Muscle layer of colon (tissue), 2 donors: ENCODE measurements at regions not wholly inside any gene's neighbourhood (a gene's known extent, or its start where the extent isn't known, plus 50 kb on each side); places are given as distances from the start of the nearest gene placed in this dataset.

Experiments used
- H3K27ac ChIP-seq: one replicate; pipeline ENCODE4 v1.7.0; 2013; ENCODE audit warnings: low read depth, mild to moderate bottlenecking, low read length, moderate library complexity
- H3K27me3 ChIP-seq, 2 donors: one replicate each; pipeline ENCODE4 v1.7.0; 2013; ENCODE audit warnings: low read length in 2 of 2, mild to moderate bottlenecking in 2 of 2; ENCODE audit not compliant: insufficient read depth in 2 of 2, control insufficient read depth in 1 of 2
- H3K36me3 ChIP-seq: one replicate; pipeline ENCODE4 v1.7.0; 2013; ENCODE audit warnings: mild to moderate bottlenecking, low read length; ENCODE audit not compliant: insufficient read depth
- H3K4me1 ChIP-seq: one replicate; pipeline ENCODE4 v1.7.0; 2013; ENCODE audit warnings: mild to moderate bottlenecking, low read length; ENCODE audit not compliant: insufficient read depth
- H3K4me3 ChIP-seq, 2 donors: one replicate each; pipeline ENCODE4 v1.7.0; 2013; ENCODE audit warnings: low read length in 2 of 2, low read depth in 1 of 2, mild to moderate bottlenecking in 1 of 2, moderate library complexity in 1 of 2
- H3K9ac ChIP-seq: one replicate; pipeline ENCODE4 v1.7.0; 2013; ENCODE audit warnings: low read length
- H3K9me3 ChIP-seq: one replicate; pipeline ENCODE4 v1.7.0; 2013; ENCODE audit warnings: mild to moderate bottlenecking, low read length
- donor health status: abdominal sarcoma.
- donor health status: Adenocarcinoma of cecum.

- Histone ChIP-seq H3K27ac (no peak overlapping the region), H3K36me3 (no peaks in the 10 kb centered on the region), H3K9me3 (no peaks in the 10 kb centered on the region), H3K4me3 (no peak overlapping the region), H3K9ac (no peak overlapping the region), H3K4me1 (no peaks in the 10 kb centered on the region), H3K27me3 (no peaks in the 10 kb centered on the region)
These were observed 112.6 kb downstream of the TMA16 start for GRCh38 chr4:163606896-163607691.

GRCh38 chr4:163609019-163609418 is 114.5 kb downstream of the TMA16 start:
- H3K4me1 ChIP-seq = no peaks in the 10 kb centered on the region
- H3K4me3 ChIP-seq = no peak overlapping the region
- H3K9ac ChIP-seq = no peak overlapping the region
- H3K27me3 ChIP-seq = no peaks in the 10 kb centered on the region
- H3K36me3 ChIP-seq = no peaks in the 10 kb centered on the region
- H3K9me3 ChIP-seq = no peaks in the 10 kb centered on the region
- no peak overlapping the region for H3K27ac ChIP-seq

- H3K4me3 ChIP-seq = no peak overlapping the region
- H3K27ac ChIP-seq = no peak overlapping the region
- H3K9ac ChIP-seq = no peak overlapping the region
These were observed 116.2 kb downstream of the TMA16 start for GRCh38 chr4:163610648-163611047.

GRCh38 chr4:163611182-163611581 is 116.7 kb downstream of the TMA16 start:
- Histone ChIP-seq H3K9me3 (no peaks in the 10 kb centered on the region), H3K27me3 (no peaks in the 10 kb centered on the region), H3K27ac (no peak overlapping the region)

More at GRCh38 chr4:163610648-163611047, 116.2 kb downstream of the TMA16 start:
- Histone ChIP-seq H3K27me3 (no peaks in the 10 kb centered on the region), H3K4me1 (no peaks in the 10 kb centered on the region), H3K9me3 (no peaks in the 10 kb centered on the region), H3K36me3 (no peaks in the 10 kb centered on the region)

GRCh38 chr4:163611784-163612445 is 117.4 kb downstream of the TMA16 start:
- Histone ChIP-seq H3K4me3 (no peak overlapping the region), H3K27me3 (no peaks in the 10 kb centered on the region), H3K9ac (no peak overlapping the region), H3K36me3 (no peaks in the 10 kb centered on the region), H3K27ac (no peak overlapping the region), H3K9me3 (no peaks in the 10 kb centered on the region), H3K4me1 (no peaks in the 10 kb centered on the region)

More at GRCh38 chr4:163611182-163611581, 116.7 kb downstream of the TMA16 start:
- Histone ChIP-seq H3K4me1 (no peaks in the 10 kb centered on the region), H3K4me3 (no peak overlapping the region), H3K36me3 (no peaks in the 10 kb centered on the region), H3K9ac (no peak overlapping the region)

GRCh38 chr4:163612762-163613161 is 118.3 kb downstream of the TMA16 start:
- Histone ChIP-seq H3K27me3 (no peaks in the 10 kb centered on the region), H3K4me1 (no peaks in the 10 kb centered on the region), H3K9me3 (no peaks in the 10 kb centered on the region), H3K4me3 (no peak overlapping the region), H3K9ac (no peak overlapping the region), H3K27ac (no peak overlapping the region), H3K36me3 (no peaks in the 10 kb centered on the region)

- no peaks in the 10 kb centered on the region for H3K36me3 ChIP-seq
- no peak overlapping the region for H3K27ac ChIP-seq
- no peak overlapping the region for H3K4me3 ChIP-seq
- H3K4me1 ChIP-seq = no peaks in the 10 kb centered on the region
- no peaks in the 10 kb centered on the region for H3K9me3 ChIP-seq
- H3K9ac ChIP-seq = no peak overlapping the region
- no peaks in the 10 kb centered on the region for H3K27me3 ChIP-seq
These were observed 118.9 kb downstream of the TMA16 start for GRCh38 chr4:163613383-163613782.

- Histone ChIP-seq H3K27ac (no peak overlapping the region), H3K27me3 (no peaks in the 10 kb centered on the region), H3K36me3 (no peaks in the 10 kb centered on the region), H3K4me3 (no peak overlapping the region), H3K9me3 (no peaks in the 10 kb centered on the region), H3K9ac (no peak overlapping the region), H3K4me1 (no peaks in the 10 kb centered on the region)
These were observed 120.4 kb downstream of the TMA16 start for GRCh38 chr4:163614866-163615265.

GRCh38 chr4:163618845-163619244 is 124.4 kb downstream of the TMA16 start:
- Histone ChIP-seq H3K9me3 (no peaks in the 10 kb centered on the region), H3K4me1 (no peaks in the 10 kb centered on the region), H3K27me3 (no peaks in the 10 kb centered on the region), H3K9ac (no peak overlapping the region), H3K36me3 (no peaks in the 10 kb centered on the region), H3K4me3 (no peak overlapping the region), H3K27ac (no peak overlapping the region)

- Histone ChIP-seq H3K9me3 (no peaks in the 10 kb centered on the region), H3K36me3 (no peaks in the 10 kb centered on the region), H3K4me1 (no peaks in the 10 kb centered on the region), H3K9ac (no peak overlapping the region), H3K4me3 (no peak overlapping the region), H3K27me3 (no peaks in the 10 kb centered on the region), H3K27ac (no peak overlapping the region)
These were observed 126.2 kb downstream of the TMA16 start for GRCh38 chr4:163620738-163621137.

GRCh38 chr4:163621821-163622220 is 127.3 kb downstream of the TMA16 start:
- H3K27ac ChIP-seq = no peak overlapping the region
- no peaks in the 10 kb centered on the region for H3K9me3 ChIP-seq
- no peaks in the 10 kb centered on the region for H3K27me3 ChIP-seq
- H3K9ac ChIP-seq = no peak overlapping the region
- no peaks in the 10 kb centered on the region for H3K36me3 ChIP-seq
- H3K4me3 ChIP-seq = no peak overlapping the region
- H3K4me1 ChIP-seq = no peaks in the 10 kb centered on the region
